ENCODE measurements at regions not wholly inside any gene's neighbourhood (a gene's known extent, or its start where the extent isn't known, plus 50 kb on each side); places are given as distances from the start of the nearest gene placed in this dataset.

GRCh38 chr5:27524515-27524914 lies 486.1 kb upstream of the CDH9 start:
- DNase-seq (ENCODE audit: low spot score): no peak
- Histone ChIP-seq H3K4me3 (no peak overlapping the region), H3K9me3 (peaks cover 0 to under 1% of the 10 kb centered on the region in 2 donors), H3K4me1 (no peaks in the 10 kb centered on the region), H3K36me3 (no peaks in the 10 kb centered on the region), H3K27ac (no peak overlapping the region), H3K27me3 (no peaks in the 10 kb centered on the region)
- TF ChIP-seq, protein P1, sequence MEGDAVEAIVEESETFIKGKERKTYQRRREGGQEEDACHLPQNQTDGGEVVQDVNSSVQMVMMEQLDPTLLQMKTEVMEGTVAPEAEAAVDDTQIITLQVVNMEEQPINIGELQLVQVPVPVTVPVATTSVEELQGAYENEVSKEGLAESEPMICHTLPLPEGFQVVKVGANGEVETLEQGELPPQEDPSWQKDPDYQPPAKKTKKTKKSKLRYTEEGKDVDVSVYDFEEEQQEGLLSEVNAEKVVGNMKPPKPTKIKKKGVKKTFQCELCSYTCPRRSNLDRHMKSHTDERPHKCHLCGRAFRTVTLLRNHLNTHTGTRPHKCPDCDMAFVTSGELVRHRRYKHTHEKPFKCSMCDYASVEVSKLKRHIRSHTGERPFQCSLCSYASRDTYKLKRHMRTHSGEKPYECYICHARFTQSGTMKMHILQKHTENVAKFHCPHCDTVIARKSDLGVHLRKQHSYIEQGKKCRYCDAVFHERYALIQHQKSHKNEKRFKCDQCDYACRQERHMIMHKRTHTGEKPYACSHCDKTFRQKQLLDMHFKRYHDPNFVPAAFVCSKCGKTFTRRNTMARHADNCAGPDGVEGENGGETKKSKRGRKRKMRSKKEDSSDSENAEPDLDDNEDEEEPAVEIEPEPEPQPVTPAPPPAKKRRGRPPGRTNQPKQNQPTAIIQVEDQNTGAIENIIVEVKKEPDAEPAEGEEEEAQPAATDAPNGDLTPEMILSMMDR (IDR thresholded peaks at IDR 0.05): no peak

GRCh38 chr5:27523629-27524028 lies 485.2 kb upstream of the CDH9 start:
- no peak overlapping the region for H3K4me3 ChIP-seq
- H3K4me1 ChIP-seq: no peaks in the 10 kb centered on the region
- no peak overlapping the region for H3K27ac ChIP-seq
- no peaks in the 10 kb centered on the region for H3K36me3 ChIP-seq
- H3K9me3 ChIP-seq: no peaks in the 10 kb centered on the region
- DNase-seq (ENCODE audit: low spot score): no peak
- H3K27me3 ChIP-seq: no peaks in the 10 kb centered on the region
- TF ChIP-seq, protein P1 (IDR thresholded peaks at IDR 0.05): no peak

GRCh38 chr5:27516437-27516836 lies 478.1 kb upstream of the CDH9 start:
- no peak for DNase-seq (ENCODE audit: low spot score)
- Histone ChIP-seq H3K4me1 (no peaks in the 10 kb centered on the region), H3K9me3 (no peaks in the 10 kb centered on the region), H3K27ac (no peak overlapping the region), H3K27me3 (no peaks in the 10 kb centered on the region), H3K36me3 (no peaks in the 10 kb centered on the region), H3K4me3 (no peak overlapping the region)
- TF ChIP-seq, protein P1 (IDR thresholded peaks at IDR 0.05): no peak

DNA sequence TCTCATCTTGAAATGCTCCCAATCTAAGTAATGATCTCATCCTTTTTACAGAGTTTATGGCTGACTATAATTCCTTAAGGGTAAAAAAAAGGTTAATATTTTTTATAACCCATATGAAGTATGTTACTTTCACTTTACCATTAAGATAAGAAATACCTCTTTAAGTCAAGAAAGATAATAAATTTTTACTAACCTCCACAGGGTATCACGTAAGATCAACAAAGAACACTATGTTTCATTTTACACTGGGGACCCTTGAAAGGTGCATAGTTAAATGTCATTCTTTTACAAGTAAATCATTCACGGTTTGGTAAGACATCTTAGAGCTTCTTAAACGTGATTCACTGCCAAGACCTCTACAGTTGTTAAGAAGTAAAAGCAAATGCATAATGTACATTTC lies 472.7 kb upstream of the CDH9 start:
- DNase-seq (ENCODE audit: low spot score): no peak
- H3K27me3 ChIP-seq: no peaks in the 10 kb centered on the region
- no peaks in the 10 kb centered on the region for H3K4me1 ChIP-seq
- TF ChIP-seq, protein P1 (IDR thresholded peaks at IDR 0.05): no peak
- no peaks in the 10 kb centered on the region for H3K36me3 ChIP-seq
- H3K27ac ChIP-seq: no peak overlapping the region
- H3K9me3 ChIP-seq: no peaks in the 10 kb centered on the region
- H3K4me3 ChIP-seq: no peak overlapping the region

DNA sequence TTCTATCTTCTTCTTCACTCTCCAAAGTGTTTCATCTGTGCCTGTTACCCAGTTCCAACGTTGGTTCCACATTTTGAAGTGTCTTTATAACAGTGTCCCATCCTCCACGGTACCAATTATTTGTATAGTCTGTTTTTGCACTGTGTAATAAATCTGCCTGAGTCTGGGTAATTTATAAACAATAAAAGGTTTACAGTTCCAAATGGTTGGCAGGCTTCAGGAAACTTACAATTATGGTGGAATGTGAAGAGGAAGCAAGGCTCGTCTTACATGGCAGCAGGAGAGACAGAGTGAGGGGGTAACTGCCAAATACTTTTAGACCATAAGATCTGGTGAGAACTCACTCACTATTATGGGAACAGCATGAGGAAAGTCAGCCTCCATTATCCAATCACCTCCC lies 465.4 kb upstream of the CDH9 start:
- TF ChIP-seq, protein P1 (IDR thresholded peaks at IDR 0.05): no peak
- no peak overlapping the region for H3K27ac ChIP-seq
- no peak overlapping the region for H3K4me3 ChIP-seq
- H3K4me1 ChIP-seq: no peaks in the 10 kb centered on the region
- DNase-seq (ENCODE audit: low spot score): no peak
- no peaks in the 10 kb centered on the region for H3K27me3 ChIP-seq
- no peaks in the 10 kb centered on the region for H3K36me3 ChIP-seq
- no peaks in the 10 kb centered on the region for H3K9me3 ChIP-seq

- Histone ChIP-seq H3K9me3 (no peaks in the 10 kb centered on the region), H3K36me3 (no peaks in the 10 kb centered on the region), H3K4me3 (no peak overlapping the region), H3K27ac (no peak overlapping the region), H3K4me1 (no peaks in the 10 kb centered on the region), H3K27me3 (no peaks in the 10 kb centered on the region)
- no peak for DNase-seq (ENCODE audit: low spot score)
- TF ChIP-seq, protein P1 (IDR thresholded peaks at IDR 0.05): no peak
Observed at GRCh38 chr5:27502236-27502635, 463.9 kb upstream of the CDH9 start.
